Prostate gland (tissue), 2 donors: ENCODE measurements at regions not wholly inside any gene's neighbourhood (a gene's known extent, or its start where the extent isn't known, plus 50 kb on each side); places are given as distances from the start of the nearest gene placed in this dataset.

ENCODE experiments used
- DNase-seq: peaks from one replicate; pipeline ENCODE4 v3.0.0-alpha.2; 2019; ENCODE audit warnings: low spot score
- H3K27ac ChIP-seq, 2 donors: fragments of 200-600 bp; sonication (generic); 2 replicates each; pipeline ENCODE4 v1.5.1; 2017 to 2019
- H3K27me3 ChIP-seq: fragments of 200-600 bp; sonication (generic); replicated peaks from 2 replicates; pipeline ENCODE4 v1.5.1; 2019; ENCODE audit not compliant: insufficient read depth
- H3K36me3 ChIP-seq, 2 donors: fragments of 200-600 bp; sonication (generic); 1 replicate in 1 of 2; 2 replicates in 1 of 2; pipeline versions ENCODE4 v1.5.1 to v1.8.1; 2017 to 2019
- H3K4me1 ChIP-seq: fragments of 200-600 bp; sonication (generic); replicated peaks from 2 replicates; pipeline ENCODE4 v1.5.1; 2019
- H3K4me3 ChIP-seq, 2 donors: fragments of 200-600 bp; sonication (generic); 2 replicates each; pipeline ENCODE4 v1.5.1; 2017 to 2019
- H3K9me3 ChIP-seq: fragments of 200-600 bp; sonication (generic); 2 replicates; pipeline ENCODE4 v1.5.1; 2017
- POLR2A ChIP-seq: fragments of 450-650 bp; IDR thresholded peaks from one replicate; pipeline ENCODE4 v1.6.1; 2016; ENCODE audit warnings: antibody characterized with exemption, mild to moderate bottlenecking
- POLR2AphosphoS5 ChIP-seq: sonication (generic); formaldehyde crosslinking; IDR thresholded peaks from one replicate; pipeline ENCODE4 v1.6.1; 2017; ENCODE audit warnings: antibody characterized with exemption
- WGBS: methylation state at CpG from one replicate; pipeline ENCODE4 v1.1.5; 2018; 5-methylcytosine and 5-hydroxymethylcytosine counted together
- intact Hi-C: fragments of 100-400 bp; cut with DNase I; formaldehyde crosslinking; loops from one replicate; pipeline ENCODE4 v1.14.2; 2022
- TF ChIP-seq, protein P1 (sequence below), 4 experiments: fragments of 200-600 bp in 2 of 4; fragments of 450-650 bp in 2 of 4; sonication (generic) in 2 of 4; IDR thresholded peaks; 1 replicate in 3 of 4; 2 replicates in 1 of 4; pipeline ENCODE4 v1.5.1; 2016 to 2019; ENCODE audit warnings: antibody characterized with exemption in 4 of 4, mild to moderate bottlenecking in 2 of 4, moderate library complexity in 2 of 4

DNA sequence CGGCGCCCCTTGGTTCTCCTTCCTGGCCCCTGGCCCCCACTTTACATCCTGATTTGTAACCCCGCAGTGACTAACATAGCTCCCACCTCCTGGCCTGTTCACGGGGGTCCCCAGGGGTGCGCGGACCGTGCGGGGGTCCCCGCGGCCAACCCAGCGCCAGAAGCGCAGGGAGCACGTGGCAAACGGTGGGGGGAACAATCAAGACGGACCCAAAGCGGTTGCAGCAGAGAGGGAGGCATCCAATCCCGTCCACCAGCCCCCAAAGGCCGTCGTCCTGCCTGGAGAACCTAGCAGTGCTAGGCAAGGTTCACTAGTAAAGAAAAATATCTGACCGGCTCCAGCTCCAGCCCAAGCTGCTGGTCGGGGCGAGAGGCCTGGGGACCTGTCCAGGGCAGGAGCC is 201.5 kb downstream of the AUH start:
- DNase-seq: no peak
- Histone ChIP-seq H3K4me3 (peak overlapping the region; percentile 1 to 13), H3K27ac (peak overlapping the region in 1 of 2 donors; percentile 60), H3K36me3 (no peaks in the 10 kb centered on the region), H3K27me3 (no peaks in the 10 kb centered on the region), H3K4me1 (no peaks in the 10 kb centered on the region), H3K9me3 (no peaks in the 10 kb centered on the region)
- WGBS: 67% methylated on average over 22 of the region's 22 CpGs
- intact Hi-C loops: no loop called here
- TF ChIP-seq POLR2A (no peak), POLR2AphosphoS5 (no peak)
- TF ChIP-seq, protein P1, sequence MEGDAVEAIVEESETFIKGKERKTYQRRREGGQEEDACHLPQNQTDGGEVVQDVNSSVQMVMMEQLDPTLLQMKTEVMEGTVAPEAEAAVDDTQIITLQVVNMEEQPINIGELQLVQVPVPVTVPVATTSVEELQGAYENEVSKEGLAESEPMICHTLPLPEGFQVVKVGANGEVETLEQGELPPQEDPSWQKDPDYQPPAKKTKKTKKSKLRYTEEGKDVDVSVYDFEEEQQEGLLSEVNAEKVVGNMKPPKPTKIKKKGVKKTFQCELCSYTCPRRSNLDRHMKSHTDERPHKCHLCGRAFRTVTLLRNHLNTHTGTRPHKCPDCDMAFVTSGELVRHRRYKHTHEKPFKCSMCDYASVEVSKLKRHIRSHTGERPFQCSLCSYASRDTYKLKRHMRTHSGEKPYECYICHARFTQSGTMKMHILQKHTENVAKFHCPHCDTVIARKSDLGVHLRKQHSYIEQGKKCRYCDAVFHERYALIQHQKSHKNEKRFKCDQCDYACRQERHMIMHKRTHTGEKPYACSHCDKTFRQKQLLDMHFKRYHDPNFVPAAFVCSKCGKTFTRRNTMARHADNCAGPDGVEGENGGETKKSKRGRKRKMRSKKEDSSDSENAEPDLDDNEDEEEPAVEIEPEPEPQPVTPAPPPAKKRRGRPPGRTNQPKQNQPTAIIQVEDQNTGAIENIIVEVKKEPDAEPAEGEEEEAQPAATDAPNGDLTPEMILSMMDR (IDR thresholded peaks at IDR 0.05): no peak

DNA sequence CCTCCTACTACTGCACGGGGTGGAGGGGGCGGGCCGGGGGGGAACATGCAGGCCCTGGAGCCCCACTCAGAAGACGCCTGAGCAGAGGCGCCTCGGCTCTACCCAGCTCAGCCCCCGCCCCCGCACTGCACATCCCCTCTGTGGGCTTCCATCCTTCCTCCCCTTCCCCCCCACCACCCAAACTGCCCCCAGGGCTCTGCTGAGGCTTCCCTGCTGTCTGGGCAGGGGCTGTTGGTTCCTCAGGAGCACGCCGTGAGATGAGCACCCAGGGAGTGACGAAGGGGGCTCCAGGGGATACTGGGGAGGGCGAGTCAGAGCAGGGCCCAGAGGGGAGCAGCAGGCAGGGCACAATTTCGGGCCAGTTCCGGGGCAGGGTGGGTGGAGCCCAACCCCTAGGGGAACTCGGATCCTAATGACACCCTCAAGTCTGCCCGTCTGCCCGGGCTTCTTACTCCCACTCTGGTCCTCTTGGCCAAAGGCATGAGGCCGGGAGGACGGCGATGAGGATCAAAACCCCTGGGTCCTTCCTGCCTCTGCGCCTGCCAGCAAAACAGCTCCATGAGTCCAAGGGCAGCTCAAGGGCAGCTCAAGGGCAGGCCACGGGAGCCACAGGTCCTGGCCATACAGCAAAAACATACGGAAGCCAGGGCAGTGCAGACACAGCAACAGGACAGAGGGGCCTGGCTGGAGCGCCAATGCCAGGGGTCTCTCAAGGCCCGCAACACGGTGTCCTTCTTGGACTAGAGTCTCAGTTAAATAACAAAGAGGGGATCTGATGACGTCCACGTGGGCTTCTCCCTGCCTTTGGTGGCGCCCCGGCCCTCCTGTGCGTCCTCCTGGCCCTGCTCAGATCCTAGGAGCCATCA is 200.9 kb downstream of the AUH start:
- WGBS: 92% methylated on average over 30 of the region's 31 CpGs
- no peak overlapping the region for H3K4me3 ChIP-seq

DNA sequence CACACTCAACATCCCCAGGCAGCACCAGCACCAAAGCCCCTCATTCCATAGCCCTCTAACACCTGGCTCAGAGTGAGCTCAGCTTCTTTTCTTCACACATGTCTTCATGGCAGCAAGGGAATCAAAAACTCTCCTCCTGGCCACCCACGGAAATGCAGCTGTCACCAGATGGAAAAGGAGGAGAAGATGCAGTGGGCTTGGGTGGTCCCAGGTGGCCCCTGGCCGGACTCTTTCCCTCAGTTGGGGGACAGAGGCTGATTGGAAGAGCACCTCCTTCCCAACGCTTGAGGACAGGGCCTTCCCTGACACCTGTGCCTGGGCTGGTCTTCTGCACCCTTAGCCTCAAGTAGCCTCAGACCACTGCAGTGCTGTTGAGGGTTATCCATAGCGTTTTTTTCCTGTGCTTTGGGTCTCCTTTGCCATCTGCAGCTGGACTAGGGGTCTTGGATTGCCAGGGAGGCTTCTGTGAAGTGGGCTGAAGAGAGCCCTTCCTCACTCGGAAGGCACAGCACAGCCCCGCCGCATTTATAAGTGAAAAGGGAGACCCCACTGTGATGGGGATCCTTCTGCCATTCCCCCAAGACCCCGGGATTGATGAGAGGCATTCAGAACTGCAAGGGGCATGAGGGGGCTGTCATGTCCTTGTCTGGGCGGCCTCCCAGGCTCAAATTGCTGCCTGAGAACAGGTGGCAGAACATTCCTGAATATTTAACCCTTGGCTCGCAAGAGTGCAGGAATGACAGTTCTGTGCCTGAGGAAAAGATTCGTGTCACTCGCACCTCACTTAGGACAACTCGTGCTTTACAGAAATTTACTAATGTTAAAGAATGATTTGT is 200.0 kb downstream of the AUH start:
- 87% methylated on average over 13 of the region's 13 CpGs for WGBS
- no peaks in the 10 kb centered on the region for H3K27me3 ChIP-seq

More for the DNA sequence above, 200.9 kb downstream of the AUH start:
- H3K9me3 ChIP-seq: no peaks in the 10 kb centered on the region
- no peak for DNase-seq
- H3K36me3 ChIP-seq: no peaks in the 10 kb centered on the region
- H3K27me3 ChIP-seq: no peaks in the 10 kb centered on the region
- TF ChIP-seq POLR2A: no peak
- TF ChIP-seq, protein P1 (IDR thresholded peaks at IDR 0.05): no peak
- no peak for TF ChIP-seq POLR2AphosphoS5
- intact Hi-C loops: no loop called here
- H3K27ac ChIP-seq: no peak overlapping the region
- no peaks in the 10 kb centered on the region for H3K4me1 ChIP-seq

DNA sequence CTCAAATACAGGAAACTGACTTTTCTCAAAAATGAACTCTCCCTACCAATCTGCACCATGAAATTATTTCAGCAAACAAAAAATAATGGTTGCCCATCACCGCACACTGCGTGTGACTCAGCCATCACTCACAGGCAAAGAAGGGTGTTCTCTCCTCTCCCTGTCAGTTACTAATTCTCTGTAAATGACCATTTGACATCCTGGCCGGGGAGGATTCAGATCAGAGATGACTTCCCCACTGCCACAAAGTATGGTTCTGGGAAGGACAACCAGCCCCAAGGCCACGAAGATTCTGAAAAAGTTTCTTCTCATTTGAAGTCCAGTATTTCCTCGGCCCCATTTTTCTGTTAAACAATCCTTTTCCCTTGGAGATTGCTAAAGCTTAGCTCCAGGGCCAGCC is 199.4 kb downstream of the AUH start:
- no peaks in the 10 kb centered on the region for H3K9me3 ChIP-seq
- no peak for DNase-seq
- no peaks in the 10 kb centered on the region for H3K4me1 ChIP-seq

More for the DNA sequence above, 200.0 kb downstream of the AUH start:
- no peak overlapping the region for H3K27ac ChIP-seq
- no peaks in the 10 kb centered on the region for H3K9me3 ChIP-seq
- intact Hi-C loops: no loop called here
- no peak for DNase-seq
- no peaks in the 10 kb centered on the region for H3K36me3 ChIP-seq
- H3K4me1 ChIP-seq: no peaks in the 10 kb centered on the region
- TF ChIP-seq POLR2A (no peak), POLR2AphosphoS5 (no peak)
- TF ChIP-seq, protein P1 (IDR thresholded peaks at IDR 0.05): no peak
- H3K4me3 ChIP-seq: no peak overlapping the region

More for the DNA sequence above, 199.4 kb downstream of the AUH start:
- Histone ChIP-seq H3K4me3 (no peak overlapping the region), H3K27me3 (no peaks in the 10 kb centered on the region), H3K27ac (no peak overlapping the region), H3K36me3 (no peaks in the 10 kb centered on the region)
- TF ChIP-seq, protein P1 (IDR thresholded peaks at IDR 0.05): no peak
- TF ChIP-seq POLR2AphosphoS5: no peak
- no peak for TF ChIP-seq POLR2A
- 88% methylated on average over 5 of the region's 5 CpGs for WGBS
- intact Hi-C loops: no loop called here
